ENCODE measurements at regions not wholly inside any gene's neighbourhood (a gene's known extent, or its start where the extent isn't known, plus 50 kb on each side); places are given as distances from the start of the nearest gene placed in this dataset.
"Not testable (repeated sequence)": the region's sequence is repeated elsewhere in the genome, so short reads cannot be mapped to it uniquely, and the experiment has no call there.

DNA sequence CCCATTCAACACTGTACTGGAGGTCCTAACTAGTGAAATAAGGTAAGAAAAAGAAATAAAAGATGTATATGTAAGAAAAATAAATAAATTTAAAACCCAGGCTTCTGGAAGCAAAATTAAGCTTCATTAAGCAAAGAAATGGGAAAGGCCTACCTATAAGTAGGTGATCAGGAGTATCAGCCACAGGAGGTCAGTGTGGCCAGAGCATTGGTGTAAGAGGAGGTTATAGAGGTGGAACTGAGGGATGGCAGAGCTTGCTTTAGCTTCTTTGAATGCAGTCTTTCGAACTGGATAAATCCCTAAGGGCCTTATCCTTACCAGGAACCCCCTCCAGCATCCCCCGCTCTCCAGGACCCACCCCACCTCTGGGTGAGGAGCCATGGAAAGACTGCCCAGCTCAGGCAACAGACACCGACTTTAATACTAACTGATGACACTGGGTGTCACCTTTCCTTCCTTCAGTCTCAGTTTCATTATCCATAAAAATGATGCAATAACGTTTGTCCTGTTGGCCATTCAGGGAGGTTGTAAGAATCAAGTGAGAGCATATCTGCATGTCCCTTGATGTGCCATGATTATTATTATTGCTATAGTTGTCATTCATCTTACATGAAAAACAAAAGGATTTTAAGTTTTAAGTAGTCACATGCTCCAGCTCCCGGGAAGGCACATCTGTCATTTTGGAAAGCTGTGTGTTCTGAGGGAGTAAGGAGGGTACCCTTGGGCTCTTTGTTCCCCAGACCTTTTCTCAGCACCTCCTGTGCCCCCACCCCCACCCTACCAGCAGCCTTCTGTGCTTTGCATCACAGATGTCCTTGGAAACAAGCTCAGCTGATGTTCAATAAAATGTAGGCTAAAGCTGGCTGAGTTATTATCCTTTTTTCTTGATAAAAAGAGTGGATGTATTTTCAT is 50.8 kb upstream of the CTNNA1 start:
- DNase-seq: no peak

DNA sequence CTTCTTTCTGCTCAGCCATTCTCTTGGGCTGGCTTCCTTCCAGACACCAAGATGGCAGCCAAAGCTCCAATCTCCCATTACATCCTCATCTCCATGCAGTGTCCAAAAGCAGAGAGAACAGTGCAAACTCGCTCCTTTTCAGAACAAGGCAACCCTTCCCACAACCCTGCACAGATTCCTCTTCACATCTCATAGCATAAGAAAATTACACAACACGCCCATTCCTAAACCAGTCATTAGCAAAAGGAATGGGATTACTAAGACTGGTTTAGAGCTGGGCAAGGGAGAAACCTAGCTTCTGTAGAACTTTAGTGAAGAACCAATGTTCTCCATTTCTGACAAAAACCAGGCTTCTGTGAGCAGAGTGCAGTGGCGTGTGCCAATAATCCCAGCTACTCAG is 51.5 kb upstream of the CTNNA1 start:
- DNase-seq: no peak

DNA sequence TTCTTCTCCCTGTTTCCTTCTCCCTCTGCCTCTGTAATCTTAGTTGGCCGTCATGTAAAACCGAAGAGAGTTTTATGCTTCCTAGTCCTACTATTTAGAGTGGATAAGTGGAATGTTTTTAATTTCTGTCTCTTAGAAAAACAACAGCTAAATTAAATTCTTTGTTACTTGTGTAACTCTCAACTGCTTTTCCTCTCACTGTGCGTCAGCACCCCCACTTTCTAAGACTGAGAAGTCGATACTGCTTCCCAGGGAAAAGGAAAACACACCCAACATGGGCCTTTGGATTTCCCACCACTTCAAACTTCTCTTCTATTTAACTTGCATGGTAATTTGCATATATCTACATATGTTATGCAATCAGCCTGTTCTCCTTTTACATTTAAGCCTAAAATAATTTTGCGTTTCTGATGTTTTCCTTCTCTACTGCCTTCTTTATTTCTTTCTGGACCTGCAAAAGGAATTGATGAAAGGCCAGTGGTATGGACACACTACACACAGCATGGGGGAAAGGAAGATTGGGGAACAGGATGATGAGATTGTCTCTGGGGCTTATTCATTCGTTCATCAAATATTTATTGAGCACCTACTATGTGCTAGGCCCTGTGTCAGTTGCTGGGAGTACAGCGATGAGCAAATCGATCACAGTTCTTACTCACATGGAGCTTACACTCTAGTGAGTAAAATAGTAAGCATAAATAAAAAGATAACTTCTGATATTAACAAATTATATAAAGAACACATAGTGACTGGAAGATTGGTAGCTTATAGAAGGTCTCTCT is 52.5 kb upstream of the CTNNA1 start:
- DNase-seq: no peak

DNA sequence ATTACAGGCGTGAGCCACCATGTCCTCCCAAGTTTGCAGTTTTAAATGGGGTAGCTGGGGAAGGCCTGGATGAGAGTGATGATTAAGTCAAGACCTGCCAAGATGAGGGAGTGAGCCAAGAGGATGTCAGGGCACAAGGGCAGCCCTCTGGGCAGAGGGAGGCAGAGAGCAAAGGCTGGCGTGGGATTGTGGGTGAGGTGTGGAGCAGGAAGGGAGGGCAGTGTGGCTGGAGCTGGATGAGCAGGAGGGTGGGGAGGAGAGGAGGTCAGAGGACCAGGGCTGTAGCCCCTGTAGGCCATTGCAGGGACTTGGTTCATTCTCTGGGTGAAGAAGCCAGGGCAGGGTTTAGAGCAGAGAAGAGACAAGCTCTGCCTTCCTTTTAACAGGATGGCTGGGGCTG is 53.7 kb upstream of the CTNNA1 start:
- DNase-seq: no peak

DNA sequence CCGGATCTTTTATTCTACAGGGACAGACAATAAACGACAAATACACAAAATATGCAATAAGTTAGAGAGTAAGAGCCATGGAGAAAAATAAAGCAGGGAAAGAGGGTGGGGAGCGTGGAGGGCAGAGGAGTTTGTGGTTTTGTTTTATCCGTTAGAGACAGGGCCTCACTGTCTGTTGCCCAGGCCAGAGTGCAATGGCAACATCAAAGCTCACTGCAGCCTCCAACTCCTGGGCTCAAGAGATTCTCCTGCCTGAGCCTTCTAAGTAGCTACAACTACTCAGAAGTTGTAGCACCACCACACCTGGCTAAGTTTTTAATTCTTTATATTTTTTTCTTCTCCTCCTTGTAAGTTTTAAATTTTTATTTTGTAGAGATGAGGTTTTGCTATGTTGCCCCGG is 54.5 kb upstream of the CTNNA1 start:
- DNase-seq: no peak

DNA sequence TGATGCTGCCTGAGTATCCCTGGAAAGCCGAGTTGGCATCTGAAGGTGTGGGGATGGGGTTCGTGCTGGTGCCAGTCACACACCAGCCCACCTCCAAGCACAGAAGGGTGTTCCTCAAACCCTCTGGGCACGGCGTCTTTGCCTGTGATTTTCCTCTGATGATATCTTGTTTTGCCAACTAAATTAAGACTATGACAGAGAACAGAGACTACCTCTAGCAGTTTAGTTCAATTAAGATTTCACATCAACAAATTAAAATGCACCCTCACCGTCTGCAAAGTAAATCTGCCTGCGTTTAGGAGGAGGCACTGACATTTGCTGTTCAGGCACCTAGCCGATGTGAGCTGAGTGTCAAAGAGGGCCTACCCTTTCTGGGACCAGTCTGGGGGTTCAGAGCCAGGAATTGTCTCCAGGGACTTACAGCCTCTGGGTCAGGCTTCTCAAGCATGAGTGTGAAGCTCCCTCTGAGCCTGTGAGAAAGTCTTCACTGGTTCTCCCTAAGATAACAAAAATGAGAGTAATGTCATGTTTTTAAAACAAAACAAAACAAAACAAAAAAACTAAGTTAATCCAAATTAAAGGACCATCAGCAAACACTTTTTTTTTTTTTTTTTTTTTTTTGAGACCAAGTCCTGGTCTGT is 55.4 kb upstream of the CTNNA1 start:
- DNase-seq: no peak

DNA sequence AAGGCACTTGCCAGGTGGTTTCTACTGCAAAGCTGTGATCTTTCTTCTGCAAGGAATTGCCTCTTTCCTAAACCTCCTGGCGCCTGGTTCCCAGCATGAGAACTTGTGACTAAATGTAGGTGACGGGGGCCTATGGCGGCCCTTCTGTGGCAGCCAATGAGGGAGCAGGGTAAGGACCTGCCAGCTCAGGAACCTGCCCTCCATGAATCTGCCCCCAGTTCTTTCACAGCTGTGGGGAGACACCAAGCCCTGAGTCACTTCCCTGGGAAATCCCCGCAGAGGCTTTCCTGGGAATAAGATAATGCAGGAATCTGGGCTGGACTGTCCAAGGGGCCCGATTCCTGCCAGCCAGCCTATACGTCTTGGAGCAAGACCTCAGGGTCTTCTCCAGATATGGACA is 56.7 kb upstream of the CTNNA1 start:
- DNase-seq: no peak

DNA sequence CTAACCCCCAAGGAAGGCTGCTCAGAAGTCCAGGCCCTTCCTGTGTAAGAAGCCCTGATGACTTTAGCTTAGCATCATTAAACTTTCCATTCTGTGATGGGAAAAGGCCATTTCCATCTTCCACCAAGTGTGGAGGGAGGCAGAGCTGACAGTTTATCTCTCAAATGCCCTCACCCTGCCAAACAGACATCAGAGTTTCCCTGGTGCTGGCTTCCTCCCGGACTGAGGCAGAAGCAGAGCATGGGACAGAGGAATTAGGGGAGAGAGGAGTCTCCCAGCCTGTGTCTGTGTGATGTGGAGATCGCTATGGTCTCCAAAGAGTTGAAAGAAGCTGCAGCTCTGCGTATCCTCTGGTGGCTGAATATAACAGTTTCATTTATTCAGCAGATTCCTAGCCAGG is 57.4 kb upstream of the CTNNA1 start:
- DNase-seq: no peak

DNA sequence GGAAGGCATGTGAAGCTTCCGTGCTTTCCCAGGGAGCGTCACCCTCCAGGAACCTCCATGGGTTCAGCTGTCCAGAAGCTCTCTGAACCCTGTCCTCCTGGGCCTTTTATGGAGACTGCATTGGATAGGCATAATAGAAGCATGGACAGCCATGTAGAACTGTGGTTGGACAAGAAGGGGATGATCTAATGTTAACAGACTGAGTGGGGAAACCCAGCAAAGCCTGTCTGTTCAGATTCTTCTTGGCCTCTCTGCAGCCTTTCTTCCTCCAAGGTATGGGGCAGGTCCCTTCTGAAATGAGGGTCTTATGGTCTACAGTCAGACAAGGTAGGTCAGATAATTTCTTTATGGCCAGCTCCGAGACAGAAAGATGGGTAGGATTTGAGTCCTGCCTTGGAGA is 59.1 kb upstream of the CTNNA1 start:
- no peak for DNase-seq

DNA sequence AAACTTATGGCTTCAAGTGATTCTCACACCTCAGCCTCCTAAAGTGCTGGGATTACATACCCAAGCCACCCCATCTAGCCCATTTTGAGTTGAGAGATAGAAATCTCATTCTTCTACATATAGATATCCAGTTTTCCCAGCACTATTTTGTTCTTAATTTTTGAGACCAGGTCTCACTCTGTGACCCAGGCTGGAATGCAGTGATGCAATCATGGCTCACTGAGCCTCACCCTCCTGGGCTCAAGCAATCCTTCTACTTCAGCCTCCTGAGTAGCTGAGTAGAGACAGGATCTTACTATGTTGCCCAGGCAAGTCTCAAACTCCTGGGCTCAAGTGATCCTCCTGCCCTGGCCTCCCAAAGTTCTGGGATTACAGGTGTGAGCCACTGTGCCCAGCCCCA is 60.9 kb upstream of the CTNNA1 start:
- no peak for DNase-seq

DNA sequence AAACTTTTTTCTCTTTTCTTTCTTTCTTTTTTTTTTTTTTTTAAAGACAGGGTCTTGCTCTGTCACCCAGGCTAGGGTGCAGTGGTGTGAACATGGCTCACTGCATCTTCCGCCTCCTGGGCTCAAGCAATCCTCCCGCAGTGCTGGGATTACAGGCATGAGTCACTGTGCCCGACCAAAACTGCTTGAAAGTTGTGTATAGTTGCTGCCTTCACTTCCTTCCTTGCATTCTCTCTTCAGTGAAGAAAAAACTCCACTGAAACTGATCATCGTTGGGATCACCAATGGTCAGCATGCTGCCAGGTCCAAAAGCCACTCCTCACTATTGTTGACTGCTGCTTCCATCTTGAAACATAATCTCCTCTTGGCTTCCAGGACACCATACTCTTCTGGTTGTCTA is 66.6 kb upstream of the CTNNA1 start:
- DNase-seq: no peak

DNA sequence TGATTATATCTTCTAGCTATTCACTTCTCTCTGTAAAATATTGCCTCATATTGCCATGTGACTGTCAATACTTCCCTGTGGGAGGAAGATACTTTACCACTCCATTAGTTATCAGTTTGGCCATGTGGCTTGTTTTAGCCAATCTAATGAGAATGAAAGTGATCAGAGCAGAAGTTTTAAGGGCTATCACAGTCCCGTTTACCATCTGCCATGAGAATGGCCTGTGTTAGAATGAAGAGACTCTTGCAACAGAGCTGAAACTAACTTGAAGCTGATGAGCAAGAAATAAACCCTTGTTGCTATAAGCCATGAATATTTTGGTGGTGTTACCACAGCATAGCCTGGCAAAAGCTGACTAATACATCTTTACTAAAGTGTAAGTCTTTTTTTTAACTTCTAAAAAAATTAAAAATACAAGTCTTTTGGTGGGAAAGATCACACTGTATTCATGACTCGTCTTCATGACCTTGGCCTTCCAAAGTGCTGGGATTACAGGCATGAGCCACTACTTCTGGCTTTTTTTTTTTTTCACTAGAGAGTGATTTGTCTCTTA is 68.0 kb upstream of the CTNNA1 start:
- no peak for DNase-seq

DNA sequence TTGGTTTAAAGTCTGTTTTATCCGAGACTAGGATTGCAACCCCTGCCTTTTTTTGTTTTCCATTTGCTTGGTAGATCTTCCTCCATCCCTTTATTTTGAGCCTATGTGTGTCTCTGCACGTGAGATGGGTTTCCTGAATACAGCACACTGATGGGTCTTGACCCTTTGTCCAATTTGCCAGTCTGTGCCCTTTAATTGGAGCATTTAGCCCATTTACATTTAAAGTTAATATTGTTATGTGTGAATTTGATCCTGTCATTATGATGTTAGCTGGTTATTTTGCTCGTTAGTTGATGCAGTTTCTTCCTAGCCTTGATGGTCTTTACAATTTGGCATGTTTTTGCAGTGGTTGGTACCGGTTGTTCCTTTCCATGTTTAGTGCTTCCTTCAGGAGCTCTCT is 70.8 kb upstream of the CTNNA1 start:
- not testable (repeated sequence) for DNase-seq

DNA sequence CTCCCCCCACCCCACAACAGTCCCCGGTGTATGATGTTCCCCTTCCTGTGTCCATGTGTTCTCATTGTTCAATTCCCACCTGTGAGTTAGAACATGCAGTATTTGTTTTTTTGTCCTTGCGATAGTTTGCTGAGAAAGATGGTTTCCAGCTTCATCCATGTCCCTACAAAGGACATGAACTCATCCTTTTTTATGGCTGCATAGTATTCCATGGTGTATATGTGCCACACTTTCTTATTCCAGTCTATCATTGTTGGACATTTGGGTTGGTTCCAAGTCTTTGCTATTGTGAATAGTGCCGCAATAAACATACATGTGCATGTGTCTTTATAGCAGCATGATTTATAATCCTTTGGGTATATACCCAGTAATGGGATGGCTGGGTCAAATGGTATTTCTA is 74.4 kb upstream of the CTNNA1 start:
- DNase-seq: not testable (repeated sequence)

DNA sequence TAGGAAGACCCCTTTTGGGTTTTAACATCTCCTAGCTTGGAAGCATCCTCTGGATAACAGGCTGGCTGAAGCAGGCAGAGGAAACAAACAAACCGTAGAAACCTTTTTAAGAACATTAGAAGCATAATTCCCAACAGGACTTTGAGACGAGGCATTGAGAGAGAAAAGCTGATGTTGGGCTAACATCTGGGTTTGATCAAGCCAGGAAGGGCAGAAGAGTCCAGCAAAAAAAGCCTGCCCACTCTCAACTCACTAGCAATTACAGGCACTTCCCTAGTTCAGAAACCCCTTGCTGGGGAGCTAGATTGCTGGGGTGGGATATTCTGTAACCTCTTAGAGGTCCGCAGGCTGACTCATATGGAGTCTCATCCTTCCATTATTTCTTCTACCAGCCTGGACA is 75.4 kb upstream of the CTNNA1 start:
- no peak for DNase-seq

DNA sequence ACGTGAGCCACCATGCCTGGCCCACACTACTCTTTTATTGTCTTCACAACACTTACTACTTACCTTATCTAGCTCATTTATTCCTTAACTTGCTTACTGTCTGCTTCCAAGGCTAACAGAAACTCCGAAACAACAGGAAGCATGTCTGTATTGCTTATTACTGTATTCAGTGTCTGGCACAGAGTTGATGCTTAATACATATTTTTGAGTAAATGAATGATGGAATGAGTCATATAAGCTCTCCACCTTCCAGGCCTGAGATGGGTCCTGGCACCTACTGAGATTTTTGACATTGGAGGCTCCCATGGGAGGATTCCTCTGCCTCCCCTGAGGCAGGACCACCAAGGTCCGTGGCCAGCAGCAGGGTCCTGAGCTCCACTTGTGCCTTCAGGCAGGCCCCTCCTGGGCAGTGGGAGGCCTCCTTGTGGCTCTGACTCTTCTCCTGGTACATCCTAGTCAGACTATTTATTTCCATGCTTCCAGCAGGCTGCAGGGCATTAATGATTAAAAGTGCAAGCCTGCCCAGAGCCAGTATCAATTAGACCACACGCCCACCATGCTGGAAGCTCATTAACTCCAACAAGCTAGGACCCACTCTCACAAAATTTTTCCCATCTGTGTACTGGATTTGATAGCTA is 76.5 kb upstream of the CTNNA1 start:
- DNase-seq: no peak

DNA sequence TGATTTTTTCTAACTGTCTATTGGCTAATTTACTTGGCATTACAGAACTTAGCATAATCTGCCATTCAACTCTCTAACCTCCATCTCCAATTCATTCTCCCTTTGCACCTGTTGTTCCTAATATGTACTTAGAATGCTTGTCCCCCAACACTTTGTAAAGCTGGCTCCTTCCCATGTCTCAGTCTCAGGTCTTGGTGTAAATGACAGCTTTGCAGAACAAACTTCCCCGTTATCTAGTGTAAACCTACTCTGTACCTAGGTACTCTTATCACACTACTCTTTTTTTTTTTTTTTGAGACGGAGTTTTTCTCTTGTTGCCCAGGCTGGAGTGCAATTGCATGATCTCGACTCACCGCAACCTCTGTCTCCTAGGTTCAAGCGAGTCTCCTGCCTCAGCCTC is 77.2 kb upstream of the CTNNA1 start:
- DNase-seq: no peak

DNA sequence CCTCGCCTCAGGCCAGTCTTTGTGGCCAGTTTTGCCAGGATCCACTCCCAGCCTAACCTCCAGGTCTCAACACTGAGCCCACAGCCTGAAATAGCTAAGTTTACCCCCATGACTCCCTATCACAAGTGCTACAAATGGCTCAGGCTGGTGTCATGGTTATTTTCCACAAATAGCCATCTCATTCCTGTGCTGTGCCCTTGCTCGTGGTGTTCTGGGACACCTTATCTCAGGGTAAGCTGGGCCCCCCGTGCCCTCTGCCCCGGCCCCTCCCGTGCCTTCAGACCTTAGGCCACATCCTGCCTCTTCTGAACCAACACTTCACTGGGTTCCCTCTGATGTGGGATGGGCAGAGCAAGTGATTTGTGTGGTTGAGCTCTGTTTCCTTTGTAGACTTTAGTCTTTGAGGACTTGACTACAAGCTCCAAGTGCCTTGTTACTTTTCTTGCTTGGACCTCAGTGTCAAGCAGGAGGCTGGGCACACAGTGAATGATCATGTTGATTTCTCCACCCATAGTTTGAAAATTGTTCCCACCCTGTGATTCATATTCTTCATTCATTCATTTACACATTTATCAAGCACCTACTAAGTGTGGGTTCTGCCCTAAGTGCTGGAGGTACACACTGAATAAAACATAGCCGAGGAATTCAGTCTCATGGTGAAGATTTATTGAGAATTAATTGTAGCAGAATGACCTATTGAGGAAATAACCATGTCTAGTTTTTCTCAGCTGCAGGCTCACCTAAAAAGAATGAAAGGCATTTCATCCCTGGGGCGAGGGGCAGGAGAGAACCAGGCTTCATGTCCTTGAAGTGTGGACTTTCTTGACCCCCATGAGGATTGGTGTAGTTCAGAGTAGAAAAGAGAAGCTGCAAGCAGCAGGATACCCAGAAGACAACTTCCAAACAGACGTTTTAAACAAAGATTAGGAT is 84.5 kb upstream of the CTNNA1 start:
- peak; percentile 58 for DNase-seq

DNA sequence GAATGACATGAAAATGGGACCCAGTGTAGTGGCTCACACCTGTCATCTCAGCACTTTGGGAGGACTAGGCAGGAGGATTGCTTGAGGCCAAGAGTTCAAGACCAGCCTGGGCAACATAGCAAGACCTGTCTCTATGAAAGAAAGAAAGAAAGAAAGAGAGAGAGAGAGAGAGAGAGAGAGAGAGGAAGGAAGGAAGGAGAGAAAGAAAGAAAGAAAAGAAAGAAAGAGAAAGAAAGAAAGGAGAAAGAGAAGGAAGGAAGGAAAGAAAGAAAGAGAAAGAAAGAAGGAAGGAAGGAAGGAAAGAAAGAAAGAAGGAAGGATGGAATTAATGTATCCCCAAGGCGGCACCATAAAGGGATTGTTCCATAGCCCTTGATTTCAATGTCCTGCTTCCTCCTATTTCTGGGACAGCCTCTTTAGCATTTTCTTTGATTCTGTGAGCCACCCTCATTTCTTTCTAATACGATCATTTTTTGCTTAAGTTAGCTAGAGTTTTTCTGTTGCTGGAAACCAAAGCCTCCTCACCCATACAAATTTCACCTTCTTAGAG is 85.4 kb upstream of the CTNNA1 start:
- DNase-seq: not testable (repeated sequence)

DNA sequence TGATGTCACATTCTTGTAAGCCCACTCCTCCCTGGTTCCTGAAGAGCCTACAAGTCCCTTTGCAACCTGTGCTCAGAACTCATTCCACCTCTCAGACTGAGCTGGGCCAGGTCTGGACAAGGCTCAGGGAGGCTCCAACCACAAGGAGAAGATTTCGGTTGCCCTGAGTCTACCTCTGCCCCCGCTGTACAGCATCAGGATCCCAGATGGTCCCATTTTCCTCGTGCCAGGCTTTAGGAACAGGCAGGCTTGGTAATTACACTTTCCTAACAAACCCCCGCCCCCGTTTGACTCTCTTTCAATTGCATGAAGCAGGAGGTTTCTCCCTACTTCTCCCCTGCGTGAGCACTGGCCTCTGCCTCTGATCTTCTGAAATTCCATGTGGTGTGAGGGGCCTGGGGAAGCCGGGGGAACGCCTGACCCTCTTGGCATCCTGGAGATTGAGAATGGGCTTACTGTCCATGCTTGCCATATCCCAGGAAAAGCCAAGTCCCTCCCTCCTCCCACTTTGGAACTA is 86.9 kb upstream of the CTNNA1 start:
- no peak for DNase-seq

DNA sequence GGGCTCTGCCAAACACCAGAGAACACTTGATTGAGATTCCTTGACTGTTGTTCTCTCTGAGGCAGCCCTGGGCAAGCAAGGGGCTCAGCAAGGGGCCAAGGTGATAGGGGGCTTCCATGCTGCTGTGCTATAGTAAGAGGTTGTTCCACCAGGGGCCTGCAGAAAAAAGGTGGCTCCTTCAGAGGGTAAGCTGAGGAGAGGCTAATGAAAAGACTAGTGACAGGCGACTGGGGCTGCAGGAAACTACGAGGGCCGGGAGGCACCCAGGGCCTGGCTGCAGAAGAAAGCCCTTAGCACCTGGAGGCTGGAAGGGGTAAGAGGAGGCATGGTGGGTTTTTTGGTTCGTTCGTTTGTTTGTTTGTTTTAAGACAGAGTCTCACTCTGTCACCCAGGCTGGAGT is 88.0 kb upstream of the CTNNA1 start:
- no peak for DNase-seq
